Brain pericyte (primary cell): ENCODE measurements at regions not wholly inside any gene's neighbourhood (a gene's known extent, or its start where the extent isn't known, plus 50 kb on each side); places are given as distances from the start of the nearest gene placed in this dataset.

Experiments
- DNase-seq: peaks from one replicate; pipeline ENCODE4 v3.0.0-alpha.2; 2012; ENCODE audit warnings: low read depth, low spot score

DNA sequence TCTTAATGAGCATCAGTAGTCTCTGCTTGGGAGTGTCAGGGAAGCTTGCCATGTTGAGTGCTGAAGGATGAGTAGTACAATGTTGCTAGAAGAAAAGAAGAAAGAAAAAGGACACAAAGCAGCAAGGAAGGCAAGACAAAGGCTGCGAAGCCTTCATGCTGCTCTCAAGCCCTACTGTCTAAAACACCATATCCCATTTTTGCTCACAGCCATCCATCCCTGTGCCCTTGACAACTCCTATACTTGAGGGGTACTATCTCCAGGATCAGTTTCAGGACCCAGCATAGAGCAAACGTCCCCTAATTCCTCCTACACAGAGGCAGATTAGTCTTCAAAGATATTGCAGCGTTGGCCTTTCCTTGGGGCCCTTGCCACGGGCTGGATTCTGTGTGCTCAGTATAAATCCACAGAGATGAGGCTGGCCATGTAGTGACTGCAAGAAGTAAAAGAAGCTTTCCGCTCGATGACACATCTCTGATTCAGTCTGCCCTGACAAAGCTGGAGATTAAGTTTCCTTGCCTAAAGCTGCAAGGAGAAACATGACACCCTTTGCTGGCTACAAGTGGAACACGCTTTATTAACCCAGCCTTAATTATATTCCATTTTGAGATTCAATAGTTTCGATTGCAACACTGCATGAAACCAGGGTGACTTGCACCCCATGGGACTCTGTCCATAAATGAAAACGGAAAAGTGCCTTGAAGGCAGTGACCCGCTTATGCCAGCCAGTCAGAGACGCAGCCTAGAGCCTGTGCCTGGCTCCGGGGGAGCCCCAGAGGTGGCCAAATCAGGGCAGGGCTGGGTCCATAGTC, 304.6 kb downstream of the ACTL7B start:
- DNase-seq: no peak

DNA sequence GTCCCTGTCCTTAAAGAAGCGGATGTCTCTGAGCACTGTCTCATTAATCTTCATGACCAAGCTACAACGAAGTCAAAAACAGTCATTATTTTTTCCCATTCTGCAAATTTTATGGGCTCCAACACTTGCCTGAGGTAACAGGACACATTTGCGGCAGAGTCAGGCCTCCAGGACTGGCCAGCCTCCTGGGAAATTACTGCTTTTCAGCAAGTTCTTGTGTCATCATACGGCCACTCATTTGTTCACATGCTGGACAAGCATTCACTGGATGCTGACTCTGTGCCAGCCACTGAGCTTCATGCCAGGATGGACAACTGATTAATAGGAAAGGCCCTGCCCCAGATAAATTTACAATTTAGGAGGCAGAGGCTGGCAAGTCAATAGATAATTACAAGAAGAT, 305.7 kb downstream of the ACTL7B start:
- no peak for DNase-seq

DNA sequence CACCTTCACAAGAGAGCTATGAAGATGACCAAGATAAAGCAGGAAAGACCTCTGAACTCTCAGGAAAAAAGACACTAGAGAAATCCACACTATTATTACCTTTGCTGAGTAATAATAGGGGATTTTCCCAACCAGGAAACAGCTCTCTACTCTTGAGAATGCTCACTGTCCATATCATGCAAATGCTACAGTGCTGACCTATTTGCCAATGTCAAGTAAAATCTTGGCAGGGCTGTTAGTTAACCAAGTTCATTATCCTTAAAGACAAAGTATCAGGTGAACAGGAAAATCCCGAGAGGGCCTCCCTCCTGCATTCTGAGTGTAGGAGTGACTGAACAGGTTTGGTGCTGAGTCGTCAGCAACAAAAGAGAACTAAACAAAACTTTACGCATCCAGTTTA, 306.6 kb downstream of the ACTL7B start:
- no peak for DNase-seq

DNA sequence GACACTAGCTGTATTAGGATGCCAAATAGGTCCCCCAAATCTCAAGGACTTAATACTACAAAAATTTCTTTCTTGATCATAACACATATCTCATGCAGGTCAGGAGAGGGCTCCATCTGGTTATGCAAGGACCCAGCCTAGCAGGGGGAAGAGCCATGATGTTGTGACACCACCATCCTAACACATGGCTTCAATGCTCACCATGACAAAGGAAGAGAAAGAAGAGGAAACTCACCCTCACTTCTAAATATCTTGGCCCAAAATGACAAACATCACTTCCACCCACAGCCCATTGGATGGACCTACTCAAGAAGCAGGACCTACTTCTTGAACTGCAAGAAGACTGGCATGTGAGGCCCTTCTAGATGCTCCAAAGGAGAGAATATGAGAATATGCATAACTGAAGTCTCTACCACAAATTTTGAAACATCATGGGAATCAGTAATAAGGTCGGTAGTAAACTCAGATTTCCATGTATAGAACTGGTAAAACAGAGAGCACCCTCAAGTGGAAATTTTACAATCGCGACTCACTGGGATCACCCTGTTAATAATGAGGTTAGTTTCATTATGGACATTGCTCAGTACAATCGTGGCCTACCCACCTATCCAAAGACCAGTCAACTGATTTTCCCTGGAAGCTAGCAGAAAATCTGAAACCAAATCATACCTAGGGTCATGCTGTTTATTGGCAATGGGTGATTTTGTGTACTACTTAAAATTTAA, 308.2 kb downstream of the ACTL7B start:
- DNase-seq: no peak

DNA sequence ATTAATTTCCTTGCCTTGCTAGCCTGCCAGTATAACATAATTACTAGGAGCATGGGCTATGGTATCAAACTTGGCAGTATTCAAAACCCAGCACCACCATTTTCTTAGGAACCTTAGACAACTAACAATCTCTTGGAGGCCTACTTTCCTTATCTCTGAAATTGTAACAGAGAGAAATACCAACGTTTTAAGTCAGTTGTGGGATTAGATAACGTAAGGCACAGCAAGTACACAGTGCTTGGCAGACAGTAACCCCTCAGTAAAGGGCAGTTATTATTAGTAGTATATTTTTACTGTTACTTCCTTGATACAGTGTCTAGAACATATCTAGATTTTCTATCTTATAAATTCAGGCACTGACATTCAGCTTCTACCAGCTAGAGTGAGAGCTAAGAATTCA, 309.6 kb downstream of the ACTL7B start:
- DNase-seq: no peak

DNA sequence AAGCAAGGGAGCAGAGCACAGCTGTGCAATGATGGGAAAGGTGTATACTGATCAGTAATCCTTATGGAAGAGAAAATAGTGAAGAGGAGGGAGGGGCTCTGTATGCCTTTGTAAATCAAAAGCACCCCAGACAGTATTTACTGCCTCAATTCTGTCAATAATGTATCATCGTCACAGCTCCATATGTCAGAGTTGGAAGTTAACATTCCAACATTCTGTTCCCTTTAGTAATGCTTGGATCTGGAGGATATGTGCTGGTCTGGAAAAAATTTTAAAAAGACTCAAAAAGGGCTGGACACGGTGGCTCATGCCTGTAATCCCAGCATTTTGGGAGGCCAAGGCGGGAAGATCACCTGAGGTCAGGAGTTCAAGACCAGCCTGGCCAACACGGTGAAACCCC, 310.4 kb downstream of the ACTL7B start:
- DNase-seq: no peak

DNA sequence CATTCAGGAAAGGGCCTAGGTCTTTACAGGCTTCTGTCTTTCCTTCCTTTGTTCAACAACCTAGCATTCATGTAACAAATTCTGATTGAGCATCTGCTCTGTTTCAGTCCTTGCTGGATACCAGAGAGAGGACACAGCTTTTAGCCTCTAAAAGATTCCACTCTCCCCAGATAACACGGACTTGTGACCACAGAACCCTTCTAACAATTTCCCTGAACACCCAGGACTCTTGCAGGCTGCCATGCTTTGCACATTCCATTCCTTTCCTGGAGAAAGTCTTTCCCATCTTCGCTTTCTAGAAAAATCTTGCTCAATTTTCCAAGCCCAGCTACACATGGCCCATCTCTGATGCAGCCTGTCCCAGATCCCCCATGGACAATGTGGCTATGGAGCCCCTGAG, 310.9 kb downstream of the ACTL7B start:
- no peak for DNase-seq

DNA sequence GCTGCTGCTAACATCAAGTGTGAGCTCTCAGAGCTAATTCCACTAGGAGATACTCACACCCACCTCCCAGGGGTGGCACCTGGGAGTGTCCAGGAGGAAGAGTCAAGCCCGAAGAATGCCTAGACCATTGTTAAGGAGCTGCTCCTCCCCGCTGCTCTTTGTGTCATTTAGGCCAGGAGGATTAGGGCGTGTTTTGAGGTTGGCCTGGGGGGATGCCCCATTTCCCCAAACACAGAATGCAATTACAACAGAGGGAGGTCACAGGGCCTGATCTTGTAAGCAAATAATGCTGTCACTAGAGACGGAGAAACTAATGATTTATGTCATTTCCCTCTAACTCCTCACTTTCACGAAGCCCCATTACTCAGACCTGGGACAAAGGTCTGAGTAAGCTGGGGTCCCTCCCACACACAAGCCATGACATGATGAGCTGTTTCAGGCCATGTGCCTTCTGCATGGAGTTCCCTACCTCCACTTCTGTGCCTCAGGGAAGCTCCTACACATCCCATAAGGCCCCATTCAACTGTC, 312.5 kb downstream of the ACTL7B start:
- no peak for DNase-seq

DNA sequence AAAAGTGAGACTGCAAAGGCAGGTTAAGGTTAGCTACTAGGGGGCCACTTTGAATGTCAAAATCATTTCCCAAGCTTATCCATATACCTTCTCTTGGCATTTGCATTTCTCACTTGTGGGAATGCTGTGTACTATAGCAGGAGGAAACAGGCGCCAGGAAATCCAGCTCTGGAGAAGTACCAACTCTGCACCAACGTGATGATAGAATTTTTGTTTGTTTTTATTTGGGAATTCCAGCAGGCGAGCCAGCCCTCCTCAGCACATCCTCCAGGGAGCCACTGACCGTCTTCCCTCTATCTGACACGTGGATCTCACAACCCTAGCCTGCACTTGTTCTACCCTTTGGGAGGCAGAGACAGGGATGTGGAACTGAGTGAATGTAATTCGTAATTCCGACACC, 318.0 kb downstream of the ACTL7B start:
- no peak for DNase-seq

DNA sequence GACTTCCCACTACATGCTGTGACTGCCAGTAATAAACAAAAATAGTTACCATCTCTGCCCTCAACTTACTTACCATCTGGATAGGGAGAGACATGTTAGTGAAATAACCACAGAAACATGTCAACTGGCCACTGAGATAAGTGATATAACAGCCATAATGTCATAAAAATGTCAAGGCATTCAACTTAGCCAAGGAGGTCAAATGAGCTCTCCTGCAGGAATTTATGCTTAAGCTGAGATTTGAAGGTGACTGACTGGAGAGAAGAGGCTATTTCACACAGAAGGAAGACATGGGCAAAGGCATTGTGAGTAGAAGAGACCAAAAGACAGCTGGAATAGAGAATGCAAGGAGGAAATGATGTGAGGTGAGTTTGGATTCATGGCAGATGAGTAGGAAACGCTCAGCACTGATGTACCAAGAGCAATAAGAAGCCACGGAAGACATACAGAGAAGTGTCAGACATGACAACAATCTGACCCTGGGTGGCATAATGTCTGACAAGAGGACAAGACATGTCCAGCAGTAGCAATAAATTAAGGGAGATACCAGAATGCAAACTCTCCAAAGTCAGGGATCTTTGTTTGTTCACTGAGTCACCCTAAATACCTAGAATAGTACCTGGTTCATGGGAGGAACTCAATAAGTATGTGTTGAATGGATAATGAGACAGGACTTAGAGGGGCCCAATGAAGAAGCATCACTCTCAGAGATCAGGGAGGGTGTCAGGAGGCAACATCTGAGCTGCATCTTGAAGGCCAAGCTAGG, 318.8 kb downstream of the ACTL7B start:
- no peak for DNase-seq

DNA sequence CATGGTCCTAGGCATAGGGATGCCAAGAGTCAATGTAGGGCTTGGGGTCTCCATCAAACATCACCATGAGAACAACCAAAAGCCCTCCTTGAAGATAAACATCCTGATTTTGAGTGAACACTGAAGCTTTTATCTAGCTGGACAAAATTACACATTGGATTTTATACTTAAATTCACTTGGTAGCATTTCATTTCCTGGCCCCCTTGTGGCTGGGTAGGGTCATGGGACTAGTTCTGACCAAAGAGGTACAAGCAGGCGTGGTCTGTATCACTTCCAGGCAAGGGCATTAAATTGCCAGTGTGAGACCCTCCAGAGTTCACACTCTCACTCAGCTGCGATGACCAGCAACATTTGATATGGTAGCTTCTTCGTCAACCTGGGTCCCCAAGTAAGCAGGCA, 320.3 kb downstream of the ACTL7B start:
- no peak for DNase-seq

DNA sequence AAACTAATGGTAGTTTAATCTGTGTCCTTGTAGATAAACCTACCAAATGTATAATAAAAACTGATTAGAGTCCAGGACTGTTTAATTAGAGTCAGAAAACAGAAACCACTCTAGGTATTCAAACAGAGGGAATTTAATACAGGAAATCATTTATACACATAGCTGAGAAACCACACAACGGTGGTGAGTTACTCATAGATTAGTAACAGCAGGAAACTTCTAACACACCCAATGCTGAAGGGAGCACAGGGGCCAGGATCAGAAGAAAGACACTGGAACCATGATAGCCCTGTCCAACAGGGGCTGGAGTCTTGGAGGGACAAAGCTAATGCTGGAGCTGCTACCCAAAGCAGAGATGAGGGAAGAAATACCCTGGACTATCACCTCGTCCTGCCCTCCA, 321.0 kb downstream of the ACTL7B start:
- no peak for DNase-seq

DNA sequence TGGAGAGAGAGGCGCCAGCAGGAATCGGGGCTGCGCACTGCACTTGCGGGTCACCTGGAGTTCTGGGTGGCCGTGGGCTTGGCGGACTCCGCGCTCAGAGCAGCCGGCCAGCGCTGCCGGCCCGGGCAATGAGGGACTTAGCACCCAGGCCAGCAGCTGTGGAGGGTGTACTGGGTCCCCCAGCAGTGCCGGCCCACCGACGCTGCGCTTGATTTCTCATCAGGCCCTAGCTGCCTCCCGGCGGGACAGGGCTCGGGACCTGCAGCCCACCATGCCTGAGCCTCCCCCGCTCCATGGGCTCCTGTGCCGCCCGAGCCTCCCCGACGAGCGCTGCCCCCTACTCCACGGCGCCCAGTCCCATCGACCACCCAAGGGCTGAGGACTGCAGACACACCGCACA, 325.6 kb downstream of the ACTL7B start:
- no peak for DNase-seq

DNA sequence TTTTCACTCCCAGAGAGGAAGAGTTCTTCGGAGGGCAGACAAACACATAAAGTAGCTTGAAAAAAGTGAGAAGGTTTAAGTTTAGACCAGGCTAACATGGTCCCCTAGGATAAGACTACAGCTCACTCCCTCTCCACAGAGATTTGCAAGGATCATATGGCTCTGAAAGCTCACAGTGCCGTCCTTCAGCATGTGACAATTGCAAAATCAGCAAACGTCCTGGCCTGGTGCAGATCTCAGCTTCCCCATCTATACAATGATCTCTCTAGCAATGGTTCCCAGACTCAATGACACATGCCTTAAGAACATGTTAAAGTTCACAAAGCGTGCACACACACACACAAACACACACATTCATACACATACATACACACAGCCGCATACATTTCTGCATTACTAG, 327.6 kb downstream of the ACTL7B start:
- no peak for DNase-seq

DNA sequence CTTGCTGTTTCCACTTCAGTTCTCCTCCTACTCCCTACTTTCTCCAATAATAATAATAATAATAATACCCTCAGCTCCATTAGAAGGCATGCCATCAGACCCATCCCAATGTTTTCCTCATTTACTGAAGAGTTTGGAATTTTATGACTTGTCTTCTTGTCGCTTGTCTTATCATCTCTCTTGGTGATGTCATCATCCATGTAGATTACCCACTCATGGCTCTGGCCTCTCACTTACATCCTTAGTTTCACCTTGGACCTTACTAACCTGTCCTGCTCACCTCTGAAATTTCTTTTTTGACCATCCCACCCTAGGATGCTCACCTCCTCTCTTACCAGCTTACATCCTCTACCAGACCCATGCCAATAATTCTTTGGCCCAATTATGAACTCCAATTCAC, 329.3 kb downstream of the ACTL7B start:
- no peak for DNase-seq

DNA sequence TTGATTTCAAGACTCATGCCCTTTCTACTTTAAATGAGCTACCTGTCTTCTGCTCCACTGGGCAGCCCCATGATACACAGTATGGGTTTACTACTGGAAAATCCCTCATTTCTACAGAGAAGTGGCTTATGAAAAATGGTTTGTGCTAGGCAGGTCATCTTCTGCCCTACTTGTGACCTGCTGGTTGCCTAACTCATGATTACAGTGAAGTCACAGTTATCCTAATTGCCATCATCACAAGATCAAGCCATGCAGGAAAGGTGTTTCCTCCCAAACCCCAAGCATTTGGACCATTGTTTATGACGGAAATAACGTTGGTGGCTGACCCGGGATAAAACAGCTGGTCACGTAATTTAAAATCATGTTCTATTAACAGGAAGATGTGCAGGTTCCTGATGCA, 330.6 kb downstream of the ACTL7B start:
- DNase-seq: no peak

DNA sequence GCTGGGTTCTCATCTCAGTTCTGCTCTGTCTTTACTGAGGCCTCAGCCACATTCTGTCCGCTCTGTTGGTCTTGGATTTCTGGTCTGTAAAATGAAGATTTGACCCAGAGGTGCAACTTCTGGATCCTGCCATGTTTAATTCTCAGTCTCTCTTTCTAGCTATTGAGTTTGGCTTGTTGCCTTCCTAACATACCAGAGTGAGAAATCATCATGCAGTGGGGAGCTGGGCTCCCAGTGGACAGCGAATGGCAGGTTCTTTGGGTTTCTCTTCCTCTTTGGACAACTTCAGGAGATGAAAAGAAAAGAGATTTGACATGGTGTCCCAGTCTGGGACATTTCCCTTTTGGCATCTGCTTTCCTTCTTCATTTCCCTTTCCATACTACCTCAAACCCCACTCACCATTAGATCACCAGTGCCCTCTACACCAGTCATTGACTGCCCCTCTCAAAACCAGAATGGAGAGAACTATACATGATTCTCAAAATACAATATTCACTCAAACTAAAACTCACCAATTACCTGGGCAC, 334.7 kb downstream of the ACTL7B start:
- DNase-seq: no peak

DNA sequence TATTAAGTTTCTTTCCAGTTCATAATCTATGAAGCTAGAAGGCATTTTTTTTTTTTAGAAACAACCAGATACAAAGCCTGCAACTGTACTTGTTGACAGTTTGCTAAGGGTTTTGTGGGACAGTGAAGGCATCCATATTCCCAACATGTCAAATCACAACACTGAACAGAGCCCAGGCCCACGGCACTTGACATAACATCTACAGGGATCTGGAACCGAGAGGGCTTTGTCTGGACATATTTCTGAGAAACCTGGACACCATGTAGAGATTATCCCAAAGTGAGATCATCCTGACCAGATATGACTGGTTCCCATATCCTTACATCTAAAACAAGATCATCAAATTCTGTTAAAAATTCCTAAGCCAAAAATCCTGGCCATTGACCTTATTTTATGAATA, 336.3 kb downstream of the ACTL7B start:
- DNase-seq: no peak

DNA sequence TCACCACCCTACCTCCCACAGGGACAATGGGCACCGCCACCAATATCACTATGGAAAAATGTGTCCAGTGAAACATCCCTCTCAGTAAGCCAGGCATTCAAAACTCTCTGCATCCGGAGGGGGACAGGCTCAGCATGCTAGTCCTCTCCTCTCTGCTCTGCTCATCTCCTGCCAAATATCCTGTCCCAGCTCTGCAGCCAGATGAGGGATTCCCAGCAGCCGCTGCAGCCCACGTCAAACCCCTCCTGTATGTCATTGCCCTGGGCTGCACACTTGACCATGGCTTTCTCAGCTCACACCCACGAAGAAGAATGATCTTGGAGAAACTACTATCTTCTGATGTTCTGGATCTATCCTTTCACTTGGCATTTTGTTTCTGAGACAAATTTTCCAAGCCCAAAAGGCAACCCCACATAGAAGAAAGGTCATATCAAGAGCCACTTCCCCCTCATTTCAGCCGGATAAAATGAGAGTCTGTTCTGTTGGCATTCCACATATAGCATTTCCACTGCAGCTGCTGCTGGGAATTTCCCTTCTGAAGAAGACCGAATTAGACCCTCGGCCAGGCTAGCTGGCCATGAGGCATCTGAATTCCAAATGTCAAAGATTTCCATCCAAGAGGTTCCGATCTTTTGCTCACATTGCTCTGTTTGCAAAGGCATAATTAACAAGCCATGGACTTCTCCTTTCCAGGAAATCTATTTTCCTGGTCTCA, 338.0 kb downstream of the ACTL7B start:
- DNase-seq: no peak

DNA sequence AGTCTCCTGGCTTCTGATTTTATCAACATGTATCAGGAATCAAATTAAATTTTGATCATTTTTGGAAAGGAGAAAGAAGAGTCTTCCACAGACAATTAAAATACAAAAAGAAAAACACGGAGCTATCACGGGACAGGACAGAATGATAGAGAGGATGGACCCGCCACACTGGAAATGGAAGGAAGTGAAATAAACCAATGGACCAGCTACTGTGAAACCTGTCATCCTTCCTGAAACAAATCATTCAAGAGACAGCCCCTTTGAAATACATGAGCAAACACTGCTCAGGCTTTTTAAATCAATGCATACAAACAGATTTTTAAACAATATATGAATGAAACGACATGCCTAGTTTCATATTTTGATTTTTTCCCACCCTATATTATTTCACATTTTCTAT, 339.4 kb downstream of the ACTL7B start:
- no peak for DNase-seq

DNA sequence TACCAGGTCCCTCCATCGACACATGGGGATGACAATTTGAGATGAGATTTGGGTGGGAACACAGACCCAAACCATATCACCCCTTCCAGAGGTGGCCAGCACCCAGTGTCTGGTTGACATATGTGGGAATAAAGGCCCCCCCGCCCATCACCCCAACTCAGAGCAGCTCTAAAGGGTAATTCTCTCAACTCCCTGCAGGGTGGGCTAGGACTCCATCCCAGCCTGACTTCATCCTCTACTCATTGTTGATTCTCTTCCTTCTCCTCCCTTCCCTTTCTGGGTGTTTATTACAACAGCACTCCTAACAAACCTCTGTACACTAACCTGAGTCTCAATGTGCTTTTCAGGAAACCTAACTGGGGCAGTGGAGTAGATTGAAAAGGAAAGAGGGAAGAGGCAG, 339.9 kb downstream of the ACTL7B start:
- no peak for DNase-seq
